ENCODE measurements at regions not wholly inside any gene's neighbourhood (a gene's known extent, or its start where the extent isn't known, plus 50 kb on each side); places are given as distances from the start of the nearest gene placed in this dataset.

GRCh38 chr12:125193376-125194152 is 128.3 kb downstream of the AACS start:
- DNase-seq: peak in 7 of 56 donors; percentile 6 to 35 (median 16)

DNA sequence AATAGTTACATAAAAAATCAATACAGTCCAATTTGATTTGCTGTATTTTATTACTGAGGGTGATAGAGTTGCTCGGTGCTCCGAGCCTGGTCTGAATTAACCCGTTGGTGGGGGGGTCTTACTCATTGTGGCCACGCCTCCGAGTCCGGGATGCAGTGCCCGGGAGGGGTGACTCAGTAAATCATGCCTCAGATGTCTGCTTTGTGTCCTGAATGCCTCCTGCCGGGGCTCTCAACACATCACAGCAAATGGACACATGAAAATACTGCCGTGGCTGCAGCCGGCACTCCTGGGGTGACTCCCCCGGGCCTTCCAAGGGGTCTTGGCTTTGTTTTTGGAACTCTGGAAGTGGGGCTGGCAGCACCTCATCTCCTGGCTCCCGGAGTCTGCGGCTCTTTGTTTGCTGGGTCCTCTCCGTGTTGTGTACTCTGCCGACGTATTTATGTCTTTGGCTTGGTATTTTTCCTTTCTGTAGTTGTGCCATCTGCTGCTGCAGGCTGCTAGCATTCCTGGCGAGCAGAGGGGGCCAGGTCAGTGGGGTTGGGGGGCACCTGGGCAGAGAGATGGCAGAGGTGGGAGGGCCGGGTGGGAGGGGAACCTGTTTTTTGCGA is 129.0 kb downstream of the AACS start:
- peak in 3 of 56 donors; percentile 23 to 42 (median 38) for DNase-seq

DNA sequence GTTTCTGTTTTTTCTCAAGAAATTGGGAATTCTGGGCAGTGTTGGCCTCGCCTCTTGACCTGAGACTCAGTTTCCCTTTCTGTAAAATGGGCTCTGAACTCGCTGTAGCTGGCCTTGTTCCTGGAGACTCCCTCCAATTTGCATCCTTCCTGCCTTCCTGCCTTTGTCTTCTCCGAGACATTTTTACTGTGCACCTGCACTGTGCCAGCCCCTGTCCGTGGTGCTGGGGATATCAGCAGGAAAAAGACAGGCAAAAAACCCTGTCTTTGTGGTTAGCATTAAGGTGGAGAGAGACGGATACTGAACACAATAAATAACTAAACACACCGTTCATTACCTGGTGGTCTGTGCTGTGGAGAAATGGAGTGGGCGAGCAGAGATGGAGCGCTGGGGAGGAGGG is 129.8 kb downstream of the AACS start:
- DNase-seq: no peak

DNA sequence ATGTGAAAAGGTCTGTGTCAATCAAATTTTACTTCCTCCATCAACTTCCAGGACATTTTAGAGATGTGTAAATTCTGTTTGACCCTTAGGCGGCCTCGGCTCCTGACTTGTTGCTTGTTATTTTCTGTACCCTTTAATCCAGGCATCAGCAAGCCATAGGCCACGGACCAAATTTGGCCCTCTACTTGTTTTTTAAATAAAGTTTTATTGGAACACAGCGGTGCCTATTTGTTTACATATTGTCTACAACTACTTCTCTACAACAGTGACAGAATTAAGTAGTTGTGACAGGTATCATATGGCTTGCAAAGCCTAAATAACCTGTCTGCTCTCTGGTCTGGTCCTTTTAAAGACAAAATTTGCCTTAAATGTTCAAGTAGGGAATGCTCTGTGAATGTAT is 132.1 kb downstream of the AACS start:
- DNase-seq: no peak

GRCh38 chr12:125198652-125199051 is 133.4 kb downstream of the AACS start:
- no peak for DNase-seq

DNA sequence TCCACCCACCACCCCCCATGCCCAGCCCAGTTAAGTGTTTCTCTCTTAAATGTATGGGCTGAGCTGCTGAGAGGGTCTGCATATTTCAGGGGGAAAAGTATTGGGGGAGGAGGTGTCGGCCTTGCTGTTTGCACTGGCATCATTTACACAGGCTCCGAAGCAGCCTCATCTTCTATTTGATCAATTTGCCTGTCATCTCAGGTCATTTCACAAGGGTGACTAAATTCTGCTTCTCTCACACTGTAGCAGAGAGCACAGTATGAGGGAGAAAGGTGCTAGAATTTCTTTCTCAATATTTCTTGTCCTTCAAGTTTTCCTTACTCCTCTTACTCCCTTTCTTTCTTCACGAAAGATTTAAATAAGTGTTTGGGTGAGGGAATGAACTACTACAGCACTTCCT is 135.9 kb downstream of the AACS start:
- no peak for DNase-seq

DNA sequence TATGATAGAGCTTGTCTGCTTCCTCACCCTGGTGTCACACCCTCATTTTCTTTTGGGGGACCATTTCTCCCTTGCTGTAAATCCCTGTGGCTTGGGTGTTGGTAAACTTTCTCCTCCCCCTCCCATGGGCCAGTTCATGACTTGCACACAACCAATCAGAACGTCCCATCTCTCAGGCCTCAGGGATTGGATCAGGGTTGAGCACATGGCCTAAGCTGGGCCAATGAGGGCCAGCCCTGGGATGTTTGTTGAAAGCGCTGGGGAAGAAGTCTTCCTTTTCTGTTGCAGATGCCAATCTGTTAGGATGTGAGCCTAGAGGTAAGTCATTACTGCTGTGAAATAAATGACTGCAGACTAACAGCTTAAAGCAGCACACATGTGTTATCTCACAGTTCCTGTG is 136.7 kb downstream of the AACS start:
- DNase-seq: no peak

- no peak for DNase-seq
These were observed 137.2 kb downstream of the AACS start for GRCh38 chr12:125202421-125202820.

DNA sequence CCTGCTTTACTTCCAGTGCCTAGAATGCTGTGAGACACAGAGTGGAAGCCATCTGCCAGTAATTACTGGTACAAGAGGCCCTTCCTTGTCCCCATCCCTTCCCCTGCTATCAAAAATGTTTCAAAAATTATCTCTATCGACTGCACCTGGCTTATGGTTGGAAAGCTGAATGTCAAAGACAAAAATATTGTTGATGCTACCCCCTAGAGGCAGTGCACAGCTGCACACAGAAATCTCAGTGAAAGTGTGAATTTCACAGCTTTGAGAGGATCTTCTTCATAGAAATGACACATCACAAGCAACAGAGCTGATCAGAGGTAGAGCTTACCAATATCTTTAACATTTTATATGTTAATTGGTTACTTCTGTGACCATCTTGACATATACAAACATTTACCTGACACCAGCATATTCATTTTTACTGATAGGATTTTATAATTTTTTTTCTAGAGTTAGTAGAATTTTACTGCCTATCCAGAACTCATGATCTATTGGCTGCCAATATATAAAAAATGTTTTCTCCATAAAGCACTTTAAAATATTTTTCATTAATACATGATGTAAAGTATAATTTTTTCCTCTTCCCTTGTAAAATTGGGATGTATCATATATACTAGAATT is 138.0 kb downstream of the AACS start:
- DNase-seq: peak in 1 of 56 donors; percentile 31

DNA sequence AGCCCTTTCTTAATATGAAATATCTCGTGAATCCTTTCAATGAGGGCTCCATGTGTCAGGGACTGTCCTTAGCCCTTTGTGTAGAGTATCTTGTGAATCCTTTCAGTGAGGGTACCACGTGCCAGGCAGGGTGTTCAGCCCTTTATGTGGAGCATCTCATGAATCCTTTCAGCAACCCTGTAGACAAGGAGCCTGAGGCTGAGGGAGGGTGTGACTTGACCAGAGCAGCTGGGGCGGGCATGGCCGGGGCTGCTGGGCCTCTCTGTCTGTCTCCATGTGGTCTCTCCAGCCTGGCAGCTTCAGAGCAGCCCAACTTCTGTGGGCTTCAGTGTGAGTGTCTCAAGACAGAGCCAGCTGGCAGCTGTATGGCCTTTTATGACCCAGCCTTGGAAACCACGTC is 140.2 kb downstream of the AACS start:
- no peak for DNase-seq

- peak in 3 of 56 donors; percentile 9 to 33 (median 24) for DNase-seq
These were observed 141.5 kb downstream of the AACS start for GRCh38 chr12:125206711-125207110.

- no peak for DNase-seq
These were observed 143.1 kb downstream of the AACS start for GRCh38 chr12:125208334-125208733.

DNA sequence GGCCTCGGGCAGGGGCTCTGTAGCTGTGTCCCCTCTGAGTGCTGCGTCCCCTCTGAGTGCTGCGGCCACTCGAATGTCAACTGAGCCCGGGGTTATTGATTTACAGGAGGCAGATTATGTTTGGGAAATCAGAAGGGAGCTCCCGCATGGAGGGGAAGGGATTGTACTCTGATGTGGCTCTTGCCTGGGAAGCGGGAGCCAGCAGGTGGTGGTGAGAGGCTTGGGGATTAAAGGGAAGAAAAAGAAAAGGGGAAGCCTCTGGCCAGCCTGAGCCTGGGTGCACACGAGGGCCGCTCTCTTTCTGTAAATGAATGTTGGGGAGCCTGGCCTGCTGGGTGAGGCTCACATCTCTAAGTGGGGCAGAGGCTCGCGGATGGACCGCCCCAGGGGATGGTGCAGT is 143.7 kb downstream of the AACS start:
- no peak for DNase-seq

GRCh38 chr12:125210104-125210755 is 145.0 kb downstream of the AACS start:
- DNase-seq: no peak

DNA sequence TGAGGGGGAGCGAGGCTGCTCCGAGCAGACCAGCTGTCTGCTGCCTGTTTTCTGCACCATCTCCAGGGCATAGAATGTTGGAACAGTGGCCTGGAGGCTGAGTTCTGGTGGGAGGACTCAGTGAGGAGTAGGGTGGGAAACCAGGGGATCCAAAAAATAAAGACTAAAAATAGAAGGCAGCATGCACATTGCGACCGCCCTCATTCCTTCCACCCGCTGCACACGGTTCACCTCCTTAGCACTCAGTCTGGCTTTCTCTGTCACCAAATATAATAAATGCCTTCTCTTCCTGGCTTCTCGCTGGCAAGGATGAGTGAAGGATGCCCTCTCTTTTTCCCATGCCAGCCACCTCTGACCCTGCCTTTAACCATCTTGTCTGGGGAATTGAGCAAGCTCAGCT is 146.2 kb downstream of the AACS start:
- DNase-seq: peak in 4 of 56 donors; percentile 9 to 37 (median 16)

- no peak for DNase-seq
These were observed 149.1 kb downstream of the AACS start for GRCh38 chr12:125214289-125214688.

DNA sequence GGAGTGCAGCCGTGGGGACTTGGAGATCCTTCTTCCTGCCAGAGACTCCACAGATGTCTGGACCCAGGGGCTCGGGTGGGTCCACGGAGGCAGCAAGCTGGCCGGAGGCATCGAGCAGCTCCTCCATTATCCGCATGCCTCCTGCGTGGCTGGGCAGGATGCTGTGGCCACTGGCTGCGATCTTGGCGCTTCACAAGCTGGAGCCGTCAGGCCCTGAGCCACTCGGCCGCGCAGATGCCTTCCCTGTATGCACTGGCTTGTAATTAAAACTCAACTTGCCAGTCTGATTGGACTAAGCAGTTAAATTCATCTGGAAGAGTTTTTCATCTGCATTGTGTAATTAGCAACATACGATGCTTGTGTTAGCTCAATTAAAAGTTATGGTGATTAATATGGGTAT is 151.5 kb downstream of the AACS start:
- no peak for DNase-seq

DNA sequence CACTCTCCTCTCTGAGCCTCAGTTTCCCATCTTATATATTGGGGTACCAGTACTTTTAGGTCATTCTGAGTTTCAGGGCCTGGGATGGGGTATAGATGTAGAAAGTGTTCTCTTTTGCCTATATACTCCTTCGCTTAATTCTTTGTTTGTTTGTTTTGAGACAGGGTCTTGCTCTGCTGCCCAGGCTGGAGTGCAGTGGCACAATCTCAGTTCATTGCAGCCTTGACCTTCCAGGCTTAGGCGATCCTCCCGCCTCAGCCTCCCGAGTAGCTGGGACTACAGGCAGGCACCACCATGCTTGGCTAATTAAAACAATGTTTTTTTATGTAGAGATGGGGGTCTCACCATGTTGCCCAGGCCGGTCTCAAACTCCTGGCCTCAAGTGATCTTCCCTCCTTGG is 152.1 kb downstream of the AACS start:
- DNase-seq: no peak

DNA sequence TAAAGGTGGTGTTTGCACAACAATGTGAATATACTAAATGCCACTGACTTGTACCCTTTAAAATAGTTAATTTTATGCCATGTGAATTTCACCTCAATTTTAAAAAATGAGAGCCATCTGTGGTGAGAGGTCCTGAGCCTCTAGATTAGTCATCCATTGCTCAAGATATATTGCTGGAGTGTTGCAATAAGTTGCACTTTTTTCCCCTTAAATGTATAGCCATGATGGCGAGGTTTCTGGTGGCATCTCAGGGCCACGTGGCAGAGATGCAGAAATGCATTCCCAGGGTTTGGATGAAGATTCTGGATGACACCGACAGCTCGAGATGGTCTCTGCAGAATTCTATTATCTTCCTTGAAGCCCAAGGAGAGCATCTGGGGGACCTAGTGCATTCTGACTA is 153.7 kb downstream of the AACS start:
- no peak for DNase-seq

DNA sequence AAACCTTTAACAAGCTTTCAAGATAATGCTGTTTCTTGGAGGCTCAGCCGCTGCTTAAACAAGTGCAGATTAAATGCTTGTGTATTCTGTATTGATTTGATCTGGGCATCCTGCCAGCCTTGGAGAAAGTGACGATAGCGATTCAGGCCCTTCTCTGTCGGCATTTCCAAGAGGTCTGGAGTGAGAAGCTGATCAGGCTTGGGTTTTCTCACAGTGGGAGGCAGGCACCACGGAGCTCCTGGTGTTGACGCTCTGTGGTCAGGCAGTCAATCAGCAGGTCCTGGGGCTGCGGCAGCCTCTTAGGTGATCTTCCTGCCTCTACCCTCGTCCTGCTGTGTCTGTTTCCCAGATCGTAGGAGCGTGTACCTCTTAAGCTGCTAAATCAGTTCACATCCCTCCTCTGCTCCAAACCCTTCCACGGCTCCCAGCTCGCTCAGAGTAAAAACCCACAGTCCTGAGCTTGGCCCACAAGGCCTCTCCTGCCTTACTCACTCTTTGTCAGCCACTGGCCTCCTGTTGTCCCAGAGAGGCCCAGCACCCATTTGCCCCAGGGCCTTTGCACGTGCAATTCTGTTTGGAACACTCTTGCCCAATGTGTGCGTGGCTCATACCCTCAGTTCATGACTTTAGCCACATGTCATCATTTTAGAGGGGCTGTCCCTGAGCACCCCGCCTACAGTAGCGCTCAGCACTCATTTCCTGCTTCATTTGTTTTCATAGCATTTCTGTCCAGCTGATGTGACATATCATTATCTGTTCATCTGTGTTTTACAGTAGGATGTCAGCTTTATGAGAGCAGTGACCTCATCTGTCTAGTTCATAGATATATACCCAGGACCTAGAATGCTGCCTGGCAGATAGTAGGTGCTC is 155.4 kb downstream of the AACS start:
- DNase-seq: peak in 4 of 56 donors; percentile 3 to 43 (median 13)

- DNase-seq: no peak
These were observed 156.4 kb downstream of the AACS start for GRCh38 chr12:125221602-125222001.
